PC-9 (cell line): ENCODE measurements at regions not wholly inside any gene's neighbourhood (a gene's known extent, or its start where the extent isn't known, plus 50 kb on each side); places are given as distances from the start of the nearest gene placed in this dataset.

Source experiments
- BruUV-seq: library from RNA; stranded (reverse); fragments of 400-500 nt; replicated peaks from 2 replicates; lab custom pipeline; 2021; lab: Mats Ljungman, UMichigan
- CTCF ChIA-PET: fragments of 300-600 bp; sonication (Branson Sonifier 250); formaldehyde crosslinking; loops from one replicate; lab custom pipeline; 2022; ENCODE audit warnings: antibody characterized with exemption; lab: Charles Lee
- POLR2A ChIA-PET: fragments of 300-600 bp; sonication (Branson Sonifier 250); formaldehyde crosslinking; loops from one replicate; lab custom pipeline; 2022; ENCODE audit warnings: antibody characterized with exemption; ENCODE audit not compliant: unreplicated experiment; lab: Charles Lee
- DNase-seq, 2 experiments: peaks; one replicate each; pipeline versions ENCODE4 v3.0.0 to v3.0.0-alpha.2; 2015 to 2022; ENCODE audit warnings: mixed read lengths in 1 of 2
- H2AFZ ChIP-seq: fragments of 200-600 bp; sonication (generic); 2 replicates; pipeline ENCODE4 v1.8.1; 2017; ENCODE audit warnings: antibody characterized with exemption
- H3F3A ChIP-seq: fragments of 200-600 bp; sonication (generic); 2 replicates; pipeline ENCODE4 v1.8.1; 2017; ENCODE audit warnings: antibody characterized with exemption, mild to moderate bottlenecking, low read depth; ENCODE audit not compliant: insufficient read depth
- H3K27ac ChIP-seq: fragments of 200-600 bp; sonication (generic); 2 replicates; pipeline ENCODE4 v1.6.1; 2016; ENCODE audit warnings: mixed run types
- H3K27me3 ChIP-seq: fragments of 200-600 bp; sonication (generic); 2 replicates; pipeline ENCODE4 v1.6.1; 2016; ENCODE audit warnings: low read depth, mixed run types; ENCODE audit not compliant: insufficient read depth
- H3K36me3 ChIP-seq: fragments of 200-600 bp; sonication (generic); 2 replicates; pipeline ENCODE4 v1.6.1; 2016; ENCODE audit warnings: low read depth, mixed run types
- H3K4me1 ChIP-seq: fragments of 200-600 bp; sonication (generic); replicated peaks from 2 replicates; pipeline ENCODE4 v1.6.1; 2016; ENCODE audit warnings: mixed run types; ENCODE audit not compliant: insufficient read depth
- H3K4me2 ChIP-seq: fragments of 200-600 bp; sonication (generic); 2 replicates; pipeline ENCODE4 v1.6.1; 2017; ENCODE audit warnings: mixed run types
- H3K4me3 ChIP-seq: fragments of 200-600 bp; sonication (generic); 2 replicates; pipeline ENCODE4 v1.6.1; 2016; ENCODE audit warnings: mixed run types
- H3K79me2 ChIP-seq: fragments of 200-600 bp; sonication (generic); 2 replicates; pipeline ENCODE4 v1.6.1; 2017; ENCODE audit warnings: low read depth, mixed run types
- H3K9me2 ChIP-seq: fragments of 200-600 bp; sonication (generic); 2 replicates; pipeline ENCODE4 v1.8.1; 2017; ENCODE audit warnings: mild to moderate bottlenecking; ENCODE audit not compliant: insufficient read depth
- H3K9me3 ChIP-seq: fragments of 200-600 bp; sonication (generic); 2 replicates; pipeline ENCODE4 v1.8.1; 2016; ENCODE audit warnings: low read depth; ENCODE audit not compliant: insufficient read depth
- H4K20me1 ChIP-seq: fragments of 200-600 bp; sonication (generic); 2 replicates; pipeline ENCODE4 v1.8.1; 2017; ENCODE audit not compliant: insufficient read depth
- EZH2 ChIP-seq: fragments of 200-600 bp; sonication (generic); IDR thresholded peaks from 2 replicates; pipeline ENCODE4 v1.8.0; 2017; ENCODE audit warnings: antibody characterized with exemption, low read depth
- intact Hi-C: fragments of 100-400 bp; cut with micrococcal nuclease; formaldehyde crosslinking; loops from one replicate; pipeline ENCODE4 v1.10.0; 2022; ENCODE audit not compliant: unreplicated experiment
- TF ChIP-seq, protein P1 (sequence below): fragments of 200-600 bp; sonication (generic); conservative IDR thresholded peaks from 2 replicates; pipeline ENCODE4 v1.6.1; 2017; ENCODE audit warnings: mixed run types, antibody characterized with exemption, mild to moderate bottlenecking, moderate library complexity

GRCh38 chr6:156250593-156250992 is 526.6 kb upstream of the ARID1B start:
- BruUV-seq = no TSS peak
- no peaks in the 10 kb centered on the region for H3K9me3 ChIP-seq

GRCh38 chr6:156242206-156242605 is 535.0 kb upstream of the ARID1B start:
- H3K36me3 ChIP-seq = no peaks in the 10 kb centered on the region
- no peaks in the 10 kb centered on the region for H3F3A ChIP-seq
- no peak overlapping the region for H2AFZ ChIP-seq
- no peaks in the 10 kb centered on the region for H3K27me3 ChIP-seq
- H3K4me3 ChIP-seq = no peak overlapping the region
- no peaks in the 10 kb centered on the region for H3K9me3 ChIP-seq
- no peak overlapping the region for H3K4me2 ChIP-seq
- no peaks in the 10 kb centered on the region for H4K20me1 ChIP-seq
- BruUV-seq = no TSS peak
- no peaks in the 10 kb centered on the region for H3K79me2 ChIP-seq
- POLR2A ChIA-PET = no interaction called here
- H3K9me2 ChIP-seq = no peaks in the 10 kb centered on the region
- DNase-seq = no peak
- H3K27ac ChIP-seq = no peak overlapping the region
- no peak for TF ChIP-seq EZH2
- TF ChIP-seq, protein P1, sequence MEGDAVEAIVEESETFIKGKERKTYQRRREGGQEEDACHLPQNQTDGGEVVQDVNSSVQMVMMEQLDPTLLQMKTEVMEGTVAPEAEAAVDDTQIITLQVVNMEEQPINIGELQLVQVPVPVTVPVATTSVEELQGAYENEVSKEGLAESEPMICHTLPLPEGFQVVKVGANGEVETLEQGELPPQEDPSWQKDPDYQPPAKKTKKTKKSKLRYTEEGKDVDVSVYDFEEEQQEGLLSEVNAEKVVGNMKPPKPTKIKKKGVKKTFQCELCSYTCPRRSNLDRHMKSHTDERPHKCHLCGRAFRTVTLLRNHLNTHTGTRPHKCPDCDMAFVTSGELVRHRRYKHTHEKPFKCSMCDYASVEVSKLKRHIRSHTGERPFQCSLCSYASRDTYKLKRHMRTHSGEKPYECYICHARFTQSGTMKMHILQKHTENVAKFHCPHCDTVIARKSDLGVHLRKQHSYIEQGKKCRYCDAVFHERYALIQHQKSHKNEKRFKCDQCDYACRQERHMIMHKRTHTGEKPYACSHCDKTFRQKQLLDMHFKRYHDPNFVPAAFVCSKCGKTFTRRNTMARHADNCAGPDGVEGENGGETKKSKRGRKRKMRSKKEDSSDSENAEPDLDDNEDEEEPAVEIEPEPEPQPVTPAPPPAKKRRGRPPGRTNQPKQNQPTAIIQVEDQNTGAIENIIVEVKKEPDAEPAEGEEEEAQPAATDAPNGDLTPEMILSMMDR = no peak
- no peaks in the 10 kb centered on the region for H3K4me1 ChIP-seq
- intact Hi-C loops = no loop called here
- CTCF ChIA-PET = no interaction called here

More at GRCh38 chr6:156250593-156250992, 526.6 kb upstream of the ARID1B start:
- Histone ChIP-seq H3K36me3 (no peaks in the 10 kb centered on the region), H3F3A (no peaks in the 10 kb centered on the region), H3K79me2 (no peaks in the 10 kb centered on the region), H3K4me1 (no peaks in the 10 kb centered on the region), H3K27ac (no peak overlapping the region), H3K27me3 (no peaks in the 10 kb centered on the region), H3K4me3 (no peak overlapping the region), H2AFZ (no peak overlapping the region), H4K20me1 (no peaks in the 10 kb centered on the region), H3K4me2 (no peak overlapping the region), H3K9me2 (no peaks in the 10 kb centered on the region)
- POLR2A ChIA-PET = no interaction called here
- intact Hi-C loops = no loop called here
- DNase-seq = no peak
- CTCF ChIA-PET = no interaction called here
- TF ChIP-seq, protein P1 = no peak
- TF ChIP-seq EZH2 = no peak

DNA sequence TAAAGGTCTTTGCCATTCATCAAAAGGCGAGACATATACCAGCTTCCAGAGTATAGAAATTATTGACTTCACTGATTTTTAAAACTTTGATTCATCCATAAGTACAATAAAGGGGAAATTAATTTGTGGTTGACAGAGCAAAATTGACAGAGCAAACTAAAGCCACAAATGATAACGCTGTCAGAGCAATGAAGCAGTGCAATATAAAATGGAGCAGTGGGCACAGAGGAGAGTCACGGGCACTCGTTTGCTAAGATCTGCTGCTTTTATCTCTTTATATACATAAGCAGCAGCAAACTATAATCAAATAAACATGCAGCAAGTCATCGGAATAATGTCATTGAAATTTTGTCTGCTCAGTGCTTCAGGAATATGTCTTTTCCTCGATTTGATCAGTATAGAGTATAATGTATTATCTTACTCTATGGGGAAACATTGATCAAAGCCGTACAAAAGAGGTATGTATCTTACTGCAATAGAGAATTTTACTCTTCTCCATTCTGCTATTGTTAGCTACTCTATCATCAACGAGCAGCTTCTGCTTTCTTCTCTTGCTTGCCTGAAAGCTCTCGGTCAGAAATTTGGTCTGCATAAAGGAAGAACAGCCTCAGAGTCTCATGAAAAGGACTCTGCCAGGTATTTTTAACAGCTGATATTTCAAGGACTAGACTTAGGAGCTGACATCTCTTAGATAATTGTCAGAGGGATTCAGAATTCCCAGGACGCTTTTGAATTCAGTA is 546.0 kb upstream of the ARID1B start:
- no peaks in the 10 kb centered on the region for H3F3A ChIP-seq
- intact Hi-C loops = no loop called here
- no peak overlapping the region for H3K27ac ChIP-seq
- CTCF ChIA-PET = no interaction called here
- POLR2A ChIA-PET = no interaction called here
- no peaks in the 10 kb centered on the region for H3K36me3 ChIP-seq
- no peak for DNase-seq
- H3K4me2 ChIP-seq = no peak overlapping the region
- BruUV-seq = no TSS peak
- H3K9me3 ChIP-seq = no peaks in the 10 kb centered on the region
- no peaks in the 10 kb centered on the region for H3K27me3 ChIP-seq
- no peaks in the 10 kb centered on the region for H3K79me2 ChIP-seq
- H2AFZ ChIP-seq = no peak overlapping the region
- H3K9me2 ChIP-seq = no peaks in the 10 kb centered on the region
- H3K4me3 ChIP-seq = no peak overlapping the region
- TF ChIP-seq, protein P1 = no peak
- TF ChIP-seq EZH2 = no peak
- no peaks in the 10 kb centered on the region for H3K4me1 ChIP-seq
- H4K20me1 ChIP-seq = no peaks in the 10 kb centered on the region
